Motor neuron (in vitro differentiated cells): ENCODE measurements at regions not wholly inside any gene's neighbourhood (a gene's known extent, or its start where the extent isn't known, plus 50 kb on each side); places are given as distances from the start of the nearest gene placed in this dataset.
"Not testable (repeated sequence)": the region's sequence is repeated elsewhere in the genome, so short reads cannot be mapped to it uniquely, and the experiment has no call there.

Experiments
- ATAC-seq, 8 experiments: fragments of 200-7000 bp; cut with Tn5 transposase; replicated peaks in 6 of 8; 2 replicates each; pipeline ENCODE4 v1.8.0; 2021; ENCODE audit warnings: mild to moderate bottlenecking in 8 of 8, moderate library complexity in 8 of 8
- H3K27ac ChIP-seq, 2 donors: fragments of 250-450 bp; sonication (Bioruptor Pico); 2 replicates each; pipeline ENCODE4 v1.9.0; 2021; ENCODE audit warnings: antibody characterized with exemption in 2 of 2, mild to moderate bottlenecking in 2 of 2, moderate library complexity in 1 of 2
- H3K4me1 ChIP-seq, 2 donors: fragments of 250-450 bp; sonication (Bioruptor Pico); replicated peaks in 1 of 2; 2 replicates each; pipeline ENCODE4 v1.6.1; 2021; ENCODE audit warnings: antibody characterized with exemption in 2 of 2, mild to moderate bottlenecking in 2 of 2, moderate library complexity in 1 of 2
- H3K4me3 ChIP-seq, 5 donors: fragments of 250-450 bp; sonication (Bioruptor Pico); 2 replicates each; pipeline ENCODE4 v1.9.0; 2021; ENCODE audit warnings: antibody characterized with exemption in 5 of 5, mild to moderate bottlenecking in 5 of 5, moderate library complexity in 4 of 5
- WGBS, 10 experiments: fragments of 450-650 bp; shearing (Covaris generic); methylation state at CpG; one replicate each; pipeline ENCODE4 v1.0.0; 2022; 5-methylcytosine and 5-hydroxymethylcytosine counted together
- in situ Hi-C, 9 experiments: fragments of 400-800 bp; cut with MboI; loops; one replicate each; pipeline ENCODE4 v1.15.0; 2021; ENCODE audit warnings: low sequenced_read_pairs in 9 of 9, low pct_unique_long_range_greater_than_20kb in 2 of 9; ENCODE audit not compliant: unreplicated experiment in 9 of 9

GRCh38 chr15:70574325-70574724 lies 189.0 kb downstream of the UACA start:
- in situ Hi-C loops, H3K4me3 ChIP-seq, H3K27ac ChIP-seq: not testable (repeated sequence)
- H3K4me1 ChIP-seq: peaks cover 2 to 11% of the 10 kb centered on the region in 2 donors
- WGBS, 10 experiments: 50 to 100% (median 80%) methylated on average over 1 to 3 of the region's 3 CpGs; no CpG with 5 or more reads in 4 of the 10 experiments
- ATAC-seq: peak in 1 of 8 experiments; percentile 41

GRCh38 chr15:70573121-70573850 lies 190.1 kb downstream of the UACA start:
- in situ Hi-C loops: no loop called here
- WGBS, 10 experiments: 40 to 96% (median 85%) methylated on average over 1 to 8 of the region's 12 CpGs; no CpG with 5 or more reads in 1 of the 10 experiments
- no peak overlapping the region for H3K27ac ChIP-seq

GRCh38 chr15:70569714-70570231 lies 193.6 kb downstream of the UACA start:
- peak in 5 of 8 experiments; percentile 17 to 49 (median 42) for ATAC-seq
- Histone ChIP-seq H3K4me3 (no peak overlapping the region), H3K27ac (no peak overlapping the region), H3K4me1 (peaks cover 9 to 15% of the 10 kb centered on the region in 2 donors)
- in situ Hi-C loops: no loop called here
- WGBS, 10 experiments: 50 to 92% (median 70%) methylated on average over 1 to 6 of the region's 6 CpGs; no CpG with 5 or more reads in 1 of the 10 experiments

More at GRCh38 chr15:70573121-70573850, 190.1 kb downstream of the UACA start:
- Histone ChIP-seq H3K4me3 (no peak overlapping the region), H3K4me1 (peaks cover 3 to 13% of the 10 kb centered on the region in 2 donors)
- ATAC-seq: no peak

GRCh38 chr15:70569091-70569713 lies 194.2 kb downstream of the UACA start:
- in situ Hi-C loops: no loop called here

GRCh38 chr15:70566989-70567388 lies 196.4 kb downstream of the UACA start:
- no peak overlapping the region for H3K4me3 ChIP-seq
- WGBS, 10 experiments: 0 to 95% (median 82%) methylated on average over 1 to 6 of the region's 11 CpGs; no CpG with 5 or more reads in 4 of the 10 experiments
- H3K4me1 ChIP-seq: peaks cover 9 to 15% of the 10 kb centered on the region in 2 donors
- ATAC-seq: no peak
- H3K27ac ChIP-seq: no peak overlapping the region
- in situ Hi-C loops: no loop called here

More at GRCh38 chr15:70569091-70569713, 194.2 kb downstream of the UACA start:
- 13 to 100% (median 67%) methylated on average over 1 to 3 of the region's 4 CpGs; no CpG with 5 or more reads in 1 of the 10 experiments for WGBS, 10 experiments
- Histone ChIP-seq H3K4me1 (peaks cover 9 to 15% of the 10 kb centered on the region in 2 donors), H3K4me3 (no peak overlapping the region), H3K27ac (no peak overlapping the region)
- ATAC-seq: peak; percentile 38 to 96 (median 55)

GRCh38 chr15:70566047-70566835 lies 197.1 kb downstream of the UACA start:
- in situ Hi-C loops: no loop called here
- ATAC-seq: peak in 5 of 8 experiments; percentile 93 to 98 (median 96)
- peaks cover 9 to 15% of the 10 kb centered on the region in 2 donors for H3K4me1 ChIP-seq
- no peak overlapping the region for H3K4me3 ChIP-seq
- WGBS, 10 experiments: 29 to 76% (median 66%) methylated on average over 2 to 9 of the region's 14 CpGs; no CpG with 5 or more reads in 2 of the 10 experiments
- no peak overlapping the region for H3K27ac ChIP-seq

- Histone ChIP-seq H3K27ac (no peak overlapping the region), H3K4me1 (peaks cover 7 to 14% of the 10 kb centered on the region in 2 donors), H3K4me3 (no peak overlapping the region)
- 48 to 100% (median 80%) methylated on average over 1 to 5 of the region's 6 CpGs; no CpG with 5 or more reads in 3 of the 10 experiments for WGBS, 10 experiments
- in situ Hi-C loops: no loop called here
- no peak for ATAC-seq
Measured at GRCh38 chr15:70563561-70564095, 199.7 kb downstream of the UACA start.

- no peak overlapping the region for H3K27ac ChIP-seq
- no peak overlapping the region for H3K4me3 ChIP-seq
- H3K4me1 ChIP-seq: peaks cover 7 to 14% of the 10 kb centered on the region in 2 donors
- in situ Hi-C loops: no loop called here
- 20 to 83% methylated on average over 1 of the region's 2 CpGs; no CpG with 5 or more reads in 8 of the 10 experiments for WGBS, 10 experiments
- ATAC-seq: no peak
Measured at GRCh38 chr15:70562906-70563305, 200.5 kb downstream of the UACA start.

- Histone ChIP-seq H3K27ac (no peak overlapping the region), H3K4me3 (no peak overlapping the region), H3K4me1 (peaks cover 7 to 14% of the 10 kb centered on the region in 2 donors)
- in situ Hi-C loops: no loop called here
- 57 to 100% (median 93%) methylated on average over 1 to 5 of the region's 7 CpGs; no CpG with 5 or more reads in 5 of the 10 experiments for WGBS, 10 experiments
- ATAC-seq: no peak
Measured at GRCh38 chr15:70561885-70562284, 201.5 kb downstream of the UACA start.

- 46 to 88% (median 71%) methylated on average over 1 to 4 of the region's 4 CpGs for WGBS, 10 experiments
- Histone ChIP-seq H3K27ac (no peak overlapping the region), H3K4me1 (peaks cover 9 to 17% of the 10 kb centered on the region in 2 donors), H3K4me3 (no peak overlapping the region)
- no peak for ATAC-seq
- in situ Hi-C loops: no loop called here
Measured at GRCh38 chr15:70560617-70561328, 202.6 kb downstream of the UACA start.

GRCh38 chr15:70559265-70560239 lies 203.8 kb downstream of the UACA start:
- peak in 7 of 8 experiments; percentile 45 to 93 (median 65) for ATAC-seq
- 15 to 88% (median 69%) methylated on average over 2 to 14 of the region's 20 CpGs; no CpG with 5 or more reads in 2 of the 10 experiments for WGBS, 10 experiments
- in situ Hi-C loops: no loop called here
- no peak overlapping the region for H3K27ac ChIP-seq
- H3K4me1 ChIP-seq: peaks cover 9 to 17% of the 10 kb centered on the region in 2 donors
- no peak overlapping the region for H3K4me3 ChIP-seq
